H9 (cell line): ENCODE measurements at regions not wholly inside any gene's neighbourhood (a gene's known extent, or its start where the extent isn't known, plus 50 kb on each side); places are given as distances from the start of the nearest gene placed in this dataset.

Source experiments
- DNase-seq: peaks from one replicate; pipeline ENCODE4 v3.0.0-alpha.2; 2017
- H2AFZ ChIP-seq: one replicate; pipeline ENCODE4 v1.6.1; 2013; ENCODE audit warnings: mild to moderate bottlenecking, low read length, control low read depth, moderate library complexity
- H2AK5ac ChIP-seq: 2 replicates; pipeline ENCODE4 v1.6.1; 2013; ENCODE audit warnings: low read length, control low read depth, mixed read lengths; ENCODE audit not compliant: insufficient read length
- H2BK120ac ChIP-seq: one replicate; pipeline ENCODE4 v1.6.1; 2013; ENCODE audit warnings: low read depth, mild to moderate bottlenecking, low read length, control low read depth, inconsistent platforms; ENCODE audit not compliant: poor library complexity, severe bottlenecking
- H2BK12ac ChIP-seq: 2 replicates; pipeline ENCODE4 v1.6.1; 2013; ENCODE audit warnings: low read length, control low read depth, mixed read lengths, low read depth; ENCODE audit not compliant: insufficient read length
- H2BK15ac ChIP-seq: 2 replicates; pipeline ENCODE4 v1.6.1; 2013; ENCODE audit warnings: low read depth, low read length, control low read depth
- H2BK20ac ChIP-seq: one replicate; pipeline ENCODE4 v1.6.1; 2013; ENCODE audit warnings: low read depth, mild to moderate bottlenecking, low read length, control low read depth, inconsistent platforms; ENCODE audit not compliant: poor library complexity, severe bottlenecking
- H2BK5ac ChIP-seq: 2 replicates; pipeline ENCODE4 v1.6.1; 2013; ENCODE audit warnings: low read length, control low read depth, mixed read lengths; ENCODE audit not compliant: insufficient read length
- H3K14ac ChIP-seq: 2 replicates; pipeline ENCODE4 v1.6.1; 2013; ENCODE audit warnings: low read length, control low read depth; ENCODE audit not compliant: insufficient read depth
- H3K18ac ChIP-seq: 2 replicates; pipeline ENCODE4 v1.6.1; 2013; ENCODE audit warnings: low read depth, mild to moderate bottlenecking, mixed read lengths, low read length, control low read depth; ENCODE audit not compliant: insufficient read length
- H3K23ac ChIP-seq: 2 replicates; pipeline ENCODE4 v1.6.1; 2013; ENCODE audit warnings: low read length, control low read depth, mixed read lengths, low read depth; ENCODE audit not compliant: insufficient read length
- H3K23me2 ChIP-seq: 2 replicates; pipeline ENCODE4 v1.6.1; 2013; ENCODE audit warnings: low read depth, mild to moderate bottlenecking, mixed read lengths, low read length, control low read depth; ENCODE audit not compliant: insufficient read length, poor library complexity, severe bottlenecking
- H3K27ac ChIP-seq: 2 replicates; pipeline ENCODE4 v1.5.1; 2013; ENCODE audit warnings: low read length, control low read depth, mixed read lengths, low read depth; ENCODE audit not compliant: insufficient read length
- H3K27me3 ChIP-seq: 2 replicates; pipeline ENCODE4 v1.6.1; 2013; ENCODE audit warnings: low read length, control low read depth, inconsistent platforms; ENCODE audit not compliant: insufficient read depth
- H3K4ac ChIP-seq: 2 replicates; pipeline ENCODE4 v1.6.1; 2013; ENCODE audit warnings: low read depth, mild to moderate bottlenecking, control low read depth, inconsistent platforms, low read length, moderate library complexity
- H3K4me1 ChIP-seq: 2 replicates; pipeline ENCODE4 v1.6.1; 2013; ENCODE audit warnings: low read length, control low read depth, inconsistent platforms; ENCODE audit not compliant: insufficient read depth
- H3K4me2 ChIP-seq: 2 replicates; pipeline ENCODE4 v1.6.1; 2013; ENCODE audit warnings: low read length, control low read depth, mixed read lengths; ENCODE audit not compliant: insufficient read length, insufficient read depth
- H3K56ac ChIP-seq: 2 replicates; pipeline ENCODE4 v1.6.1; 2013; ENCODE audit warnings: low read depth, mild to moderate bottlenecking, mixed read lengths, low read length, control low read depth; ENCODE audit not compliant: insufficient read length
- H3K79me1 ChIP-seq: 2 replicates; pipeline ENCODE4 v1.6.1; 2013; ENCODE audit warnings: low read depth, mild to moderate bottlenecking, moderate library complexity, low read length, control low read depth, inconsistent platforms; ENCODE audit not compliant: insufficient read depth, poor library complexity, severe bottlenecking
- H3K79me2 ChIP-seq: 2 replicates; pipeline ENCODE4 v1.6.1; 2013; ENCODE audit warnings: low read length, control low read depth, inconsistent platforms; ENCODE audit not compliant: insufficient read depth
- H3K9ac ChIP-seq: 2 replicates; pipeline ENCODE4 v1.6.1; 2013; ENCODE audit warnings: low read length, control low read depth, mixed read lengths; ENCODE audit not compliant: insufficient read length; ENCODE audit errors: extremely low read depth
- H3K9me3 ChIP-seq: one replicate; pipeline ENCODE4 v1.6.1; 2013; ENCODE audit warnings: low read depth, low read length, inconsistent platforms; ENCODE audit not compliant: control insufficient read depth
- H3T11ph ChIP-seq: one replicate; pipeline ENCODE4 v1.6.1; 2013; ENCODE audit warnings: mild to moderate bottlenecking, low read length, control low read depth, inconsistent platforms
- H4K20me1 ChIP-seq: one replicate; pipeline ENCODE4 v1.6.1; 2013; ENCODE audit not compliant: control insufficient read depth, insufficient read length, insufficient read depth
- H4K5ac ChIP-seq: 2 replicates; pipeline ENCODE4 v1.6.1; 2013; ENCODE audit warnings: low read depth, mild to moderate bottlenecking, mixed read lengths, low read length, control low read depth; ENCODE audit not compliant: insufficient read length
- H4K8ac ChIP-seq: replicated peaks from 2 replicates; pipeline ENCODE4 v1.6.1; 2013; ENCODE audit warnings: low read length, control low read depth, mixed read lengths, low read depth; ENCODE audit not compliant: insufficient read length
- H4K91ac ChIP-seq: 2 replicates; pipeline ENCODE4 v1.6.1; 2013; ENCODE audit warnings: low read depth, mild to moderate bottlenecking, moderate library complexity, mixed read lengths, low read length, control low read depth; ENCODE audit not compliant: insufficient read length
- H3K27ac Mint-ChIP-seq, 3 experiments: 2 replicates in 2 of 3; 3 replicates in 1 of 3; pipeline ENCODE4 v1.8.0; 2020 to 2021; ENCODE audit warnings: mixed read lengths in 3 of 3, mild to moderate bottlenecking in 1 of 3, moderate library complexity in 1 of 3
- H3K27me3 Mint-ChIP-seq: 2 replicates; pipeline ENCODE4 v1.8.0; 2021; ENCODE audit warnings: low read depth, mild to moderate bottlenecking, moderate library complexity, mixed read lengths
- H3K36me3 Mint-ChIP-seq, 3 experiments: 2 replicates in 2 of 3; 3 replicates in 1 of 3; pipeline ENCODE4 v1.8.0; 2020 to 2021; ENCODE audit warnings: low read depth in 3 of 3, mixed read lengths in 3 of 3; ENCODE audit not compliant: insufficient read depth in 1 of 3
- H3K4me1 Mint-ChIP-seq, 2 experiments: 2 replicates each; pipeline ENCODE4 v1.8.0; 2020; ENCODE audit warnings: mixed read lengths in 2 of 2
- H3K4me3 Mint-ChIP-seq, 2 experiments: 2 replicates in 1 of 2; 3 replicates in 1 of 2; pipeline ENCODE4 v1.8.0; 2020 to 2021; ENCODE audit warnings: mild to moderate bottlenecking in 2 of 2, mixed read lengths in 2 of 2, moderate library complexity in 1 of 2
- H3K9me3 Mint-ChIP-seq, 2 experiments: 2 replicates in 1 of 2; 3 replicates in 1 of 2; pipeline ENCODE4 v1.8.0; 2020; ENCODE audit warnings: mild to moderate bottlenecking in 2 of 2, mixed read lengths in 2 of 2, moderate library complexity in 1 of 2
- WGBS: extraction: QIAGEN DNeasy Blood & Tissue Kit; methylation state at CpG from one replicate; pipeline ENCODE4 v1.1.7; 2013; ENCODE audit warnings: missing lambda C conversion rate, low lambda C conversion rate, mixed read lengths; ENCODE audit not compliant: insufficient read length; ENCODE audit errors: extremely low coverage; 5-methylcytosine and 5-hydroxymethylcytosine counted together
- TF ChIP-seq, protein P1 (sequence below): fragments of 200-600 bp; sonication (generic); conservative IDR thresholded peaks from 3 replicates; pipeline ENCODE4 v1.8.0; 2021; ENCODE audit warnings: antibody characterized with exemption, mild to moderate bottlenecking

GRCh38 chr9:74361508-74361907 lies 135.6 kb upstream of the RORB start:
- H2BK20ac ChIP-seq = no peak overlapping the region
- H3K27ac ChIP-seq = no peak overlapping the region
- H3K9me3 Mint-ChIP-seq = no peaks in the 10 kb centered on the region
- H3K27ac Mint-ChIP-seq = no peak overlapping the region
- H3K36me3 Mint-ChIP-seq = no peaks in the 10 kb centered on the region
- H3K9ac ChIP-seq = no peak overlapping the region
- H2AFZ ChIP-seq = no peak overlapping the region
- no CpG with 5 or more reads among the region's 1 CpG for WGBS
- no peaks in the 10 kb centered on the region for H3K4me1 ChIP-seq
- H3K27me3 ChIP-seq = no peaks in the 10 kb centered on the region
- H2BK120ac ChIP-seq = no peak overlapping the region
- no peak overlapping the region for H3T11ph ChIP-seq
- H4K5ac ChIP-seq = no peak overlapping the region
- no peak overlapping the region for H2BK15ac ChIP-seq
- H3K4me1 Mint-ChIP-seq = no peaks in the 10 kb centered on the region
- H3K14ac ChIP-seq = no peak overlapping the region
- H2BK5ac ChIP-seq = no peak overlapping the region
- no peak overlapping the region for H4K8ac ChIP-seq
- H4K91ac ChIP-seq = no peak overlapping the region
- H3K27me3 Mint-ChIP-seq = no peaks in the 10 kb centered on the region
- no peak overlapping the region for H3K4me2 ChIP-seq
- no peaks in the 10 kb centered on the region for H3K23me2 ChIP-seq
- H2AK5ac ChIP-seq = no peak overlapping the region
- H3K4ac ChIP-seq = no peak overlapping the region
- no peak overlapping the region for H3K18ac ChIP-seq
- H3K23ac ChIP-seq = no peak overlapping the region
- TF ChIP-seq, protein P1, sequence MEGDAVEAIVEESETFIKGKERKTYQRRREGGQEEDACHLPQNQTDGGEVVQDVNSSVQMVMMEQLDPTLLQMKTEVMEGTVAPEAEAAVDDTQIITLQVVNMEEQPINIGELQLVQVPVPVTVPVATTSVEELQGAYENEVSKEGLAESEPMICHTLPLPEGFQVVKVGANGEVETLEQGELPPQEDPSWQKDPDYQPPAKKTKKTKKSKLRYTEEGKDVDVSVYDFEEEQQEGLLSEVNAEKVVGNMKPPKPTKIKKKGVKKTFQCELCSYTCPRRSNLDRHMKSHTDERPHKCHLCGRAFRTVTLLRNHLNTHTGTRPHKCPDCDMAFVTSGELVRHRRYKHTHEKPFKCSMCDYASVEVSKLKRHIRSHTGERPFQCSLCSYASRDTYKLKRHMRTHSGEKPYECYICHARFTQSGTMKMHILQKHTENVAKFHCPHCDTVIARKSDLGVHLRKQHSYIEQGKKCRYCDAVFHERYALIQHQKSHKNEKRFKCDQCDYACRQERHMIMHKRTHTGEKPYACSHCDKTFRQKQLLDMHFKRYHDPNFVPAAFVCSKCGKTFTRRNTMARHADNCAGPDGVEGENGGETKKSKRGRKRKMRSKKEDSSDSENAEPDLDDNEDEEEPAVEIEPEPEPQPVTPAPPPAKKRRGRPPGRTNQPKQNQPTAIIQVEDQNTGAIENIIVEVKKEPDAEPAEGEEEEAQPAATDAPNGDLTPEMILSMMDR = no peak
- H3K79me1 ChIP-seq = no peaks in the 10 kb centered on the region
- no peak overlapping the region for H3K4me3 Mint-ChIP-seq
- no peaks in the 10 kb centered on the region for H4K20me1 ChIP-seq
- no peak overlapping the region for H3K56ac ChIP-seq
- H2BK12ac ChIP-seq = no peak overlapping the region
- H3K79me2 ChIP-seq = no peaks in the 10 kb centered on the region
- no peak for DNase-seq
- no peaks in the 10 kb centered on the region for H3K9me3 ChIP-seq
